ENCODE measurements at regions not wholly inside any gene's neighbourhood (a gene's known extent, or its start where the extent isn't known, plus 50 kb on each side); places are given as distances from the start of the nearest gene placed in this dataset.
"Not testable (repeated sequence)": the region's sequence is repeated elsewhere in the genome, so short reads cannot be mapped to it uniquely, and the experiment has no call there.

GRCh38 chr10:124206616-124207015 lies 113.2 kb upstream of the CHST15 start:
- no peak for DNase-seq

- no peak for DNase-seq
These were observed 112.0 kb upstream of the CHST15 start for GRCh38 chr10:124205432-124205831.

GRCh38 chr10:124204726-124205125 lies 111.3 kb upstream of the CHST15 start:
- DNase-seq: no peak

GRCh38 chr10:124200011-124200410 lies 106.6 kb upstream of the CHST15 start:
- no peak for DNase-seq

- DNase-seq: no peak
These were observed 105.5 kb upstream of the CHST15 start for GRCh38 chr10:124198871-124199270.

GRCh38 chr10:124198125-124198501 lies 104.7 kb upstream of the CHST15 start:
- no peak for DNase-seq

GRCh38 chr10:124197371-124198124 lies 104.2 kb upstream of the CHST15 start:
- DNase-seq: no peak

- no peak for DNase-seq
These were observed 103.3 kb upstream of the CHST15 start for GRCh38 chr10:124196659-124197058.

- DNase-seq: no peak
These were observed 100.9 kb upstream of the CHST15 start for GRCh38 chr10:124194199-124194824.

GRCh38 chr10:124193309-124193696 lies 99.9 kb upstream of the CHST15 start:
- DNase-seq: no peak

- DNase-seq: not testable (repeated sequence)
These were observed 99.4 kb upstream of the CHST15 start for GRCh38 chr10:124192664-124193308.

GRCh38 chr10:124190476-124190875 lies 97.1 kb upstream of the CHST15 start:
- not testable (repeated sequence) for DNase-seq

- no peak for DNase-seq
These were observed 93.6 kb upstream of the CHST15 start for GRCh38 chr10:124186956-124187355.

GRCh38 chr10:124185084-124185483 lies 91.7 kb upstream of the CHST15 start:
- no peak for DNase-seq

GRCh38 chr10:124184208-124184830 lies 90.9 kb upstream of the CHST15 start:
- DNase-seq: no peak

GRCh38 chr10:124183617-124184016 lies 90.2 kb upstream of the CHST15 start:
- DNase-seq: no peak

- no peak for DNase-seq
These were observed 88.7 kb upstream of the CHST15 start for GRCh38 chr10:124182088-124182541.

GRCh38 chr10:124181656-124182055 lies 88.3 kb upstream of the CHST15 start:
- no peak for DNase-seq

- no peak for DNase-seq
These were observed 87.7 kb upstream of the CHST15 start for GRCh38 chr10:124180947-124181549.

GRCh38 chr10:124180044-124180745 lies 86.8 kb upstream of the CHST15 start:
- no peak for DNase-seq

- no peak for DNase-seq
These were observed 86.1 kb upstream of the CHST15 start for GRCh38 chr10:124179308-124180043.

- DNase-seq: no peak
These were observed 83.8 kb upstream of the CHST15 start for GRCh38 chr10:124177180-124177518.
